Mammary epithelial cell (primary cell): ENCODE measurements at regions not wholly inside any gene's neighbourhood (a gene's known extent, or its start where the extent isn't known, plus 50 kb on each side); places are given as distances from the start of the nearest gene placed in this dataset.

Experiments
- CTCF ChIP-seq, 2 donors: IDR thresholded peaks in 1 of 2; conservative IDR thresholded peaks in 1 of 2; 2 replicates each; pipeline ENCODE4 v1.5.1; 2011 to 2012; ENCODE audit warnings: inconsistent platforms in 2 of 2, low read length in 2 of 2, mild to moderate bottlenecking in 2 of 2, control low read depth in 1 of 2, low read depth in 1 of 2; ENCODE audit not compliant: insufficient read depth in 1 of 2; ENCODE audit errors: extremely low read depth in 1 of 2
- EZH2 ChIP-seq: IDR thresholded peaks from 2 replicates; pipeline ENCODE4 v1.6.1; 2012; ENCODE audit warnings: low read length, inconsistent platforms, borderline replicate concordance

GRCh38 chr22:42330170-42330569 is 59.7 kb upstream of the TCF20 start:
- TF ChIP-seq EZH2, result no peak
- TF ChIP-seq CTCF (conservative IDR thresholded peaks at IDR 0.05 in 1 of 2, IDR thresholded peaks at IDR 0.05 in 1 of 2; ENCODE audit: extremely low read depth in 1 of 2, insufficient read depth in 1 of 2, low read depth in 1 of 2, low read length in 2 of 2), result no peak
